OCI-LY1 (cell line): ENCODE measurements at regions not wholly inside any gene's neighbourhood (a gene's known extent, or its start where the extent isn't known, plus 50 kb on each side); places are given as distances from the start of the nearest gene placed in this dataset.

Experiments used
- CTCF ChIP-seq: fragments of 200-600 bp; sonication (generic), shearing (Covaris generic); IDR thresholded peaks from 2 replicates; pipeline ENCODE4 v1.5.1; 2017; ENCODE audit warnings: mild to moderate bottlenecking, antibody characterized with exemption, low read length, moderate library complexity, mixed read lengths
- EZH2 ChIP-seq: fragments of 200-600 bp; sonication (generic), shearing (Covaris generic); IDR thresholded peaks from 2 replicates; pipeline ENCODE4 v1.8.0; 2017; ENCODE audit warnings: borderline replicate concordance, mixed run types, mild to moderate bottlenecking, antibody characterized with exemption, low read length, moderate library complexity, mixed read lengths

- TF ChIP-seq CTCF (no peak), EZH2 (no peak)
Measured at GRCh38 chr2:241944821-241945220, 75.3 kb downstream of the RTP5 start.
